ENCODE measurements at regions not wholly inside any gene's neighbourhood (a gene's known extent, or its start where the extent isn't known, plus 50 kb on each side); places are given as distances from the start of the nearest gene placed in this dataset.

DNA sequence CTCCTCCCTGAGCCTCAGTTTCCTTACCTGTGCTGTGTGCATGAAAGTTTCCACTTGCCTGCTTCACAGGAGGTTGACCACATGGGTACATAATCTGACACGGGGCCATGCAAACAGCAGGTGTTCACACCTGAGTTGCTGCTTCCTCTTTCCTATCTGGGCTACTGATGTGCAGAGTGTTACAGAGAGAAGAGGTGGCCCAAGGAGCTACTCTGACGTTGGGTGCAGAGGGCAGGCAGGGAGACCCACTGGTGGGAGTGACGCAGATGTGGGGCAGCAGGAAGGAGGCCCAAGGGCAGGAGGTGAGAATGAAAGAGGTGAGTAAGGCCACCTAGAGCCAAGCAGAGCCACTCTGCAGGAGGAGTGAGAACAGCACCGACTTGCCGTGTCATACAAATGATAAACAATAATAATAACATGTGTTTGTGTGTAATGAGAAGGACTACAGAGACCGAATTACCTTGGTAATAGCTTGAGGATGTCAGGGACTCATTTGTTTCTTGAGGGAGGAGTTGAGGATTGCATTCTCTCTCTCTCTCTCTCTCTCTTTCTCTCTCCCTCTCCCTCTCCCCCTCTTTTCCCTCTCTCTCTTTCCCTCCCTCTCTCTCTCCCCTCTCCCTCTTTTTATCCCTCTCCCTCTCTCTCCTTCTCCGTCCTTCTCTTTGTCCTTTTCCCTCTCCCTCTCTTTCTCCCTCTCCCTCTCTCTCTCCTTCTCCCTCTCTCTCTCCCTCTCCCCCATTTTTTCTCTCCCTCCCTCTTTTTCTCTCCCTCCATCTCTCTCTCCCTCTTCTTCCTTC lies 87.4 kb upstream of the IGSF21 start:
- DNase-seq: no peak

DNA sequence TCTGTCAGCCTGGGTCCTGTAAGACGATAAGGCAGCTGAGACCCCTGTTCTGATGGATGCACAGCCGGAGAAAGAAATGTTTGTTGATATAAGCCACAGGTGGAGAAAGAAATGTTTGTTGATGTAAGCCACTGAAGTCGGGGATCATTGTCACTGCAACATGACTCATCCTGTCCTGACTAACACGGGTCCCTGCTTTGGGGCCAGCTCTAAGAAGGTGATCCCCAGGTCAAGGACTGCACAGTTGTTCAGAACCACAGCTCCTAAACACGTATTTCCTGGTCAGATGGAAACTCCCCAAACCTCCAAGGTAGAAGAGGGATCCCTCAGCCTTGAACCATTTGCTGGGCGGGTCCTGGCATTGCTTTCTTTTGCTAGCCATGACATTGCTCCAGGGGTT lies 86.4 kb upstream of the IGSF21 start:
- no peak for DNase-seq

DNA sequence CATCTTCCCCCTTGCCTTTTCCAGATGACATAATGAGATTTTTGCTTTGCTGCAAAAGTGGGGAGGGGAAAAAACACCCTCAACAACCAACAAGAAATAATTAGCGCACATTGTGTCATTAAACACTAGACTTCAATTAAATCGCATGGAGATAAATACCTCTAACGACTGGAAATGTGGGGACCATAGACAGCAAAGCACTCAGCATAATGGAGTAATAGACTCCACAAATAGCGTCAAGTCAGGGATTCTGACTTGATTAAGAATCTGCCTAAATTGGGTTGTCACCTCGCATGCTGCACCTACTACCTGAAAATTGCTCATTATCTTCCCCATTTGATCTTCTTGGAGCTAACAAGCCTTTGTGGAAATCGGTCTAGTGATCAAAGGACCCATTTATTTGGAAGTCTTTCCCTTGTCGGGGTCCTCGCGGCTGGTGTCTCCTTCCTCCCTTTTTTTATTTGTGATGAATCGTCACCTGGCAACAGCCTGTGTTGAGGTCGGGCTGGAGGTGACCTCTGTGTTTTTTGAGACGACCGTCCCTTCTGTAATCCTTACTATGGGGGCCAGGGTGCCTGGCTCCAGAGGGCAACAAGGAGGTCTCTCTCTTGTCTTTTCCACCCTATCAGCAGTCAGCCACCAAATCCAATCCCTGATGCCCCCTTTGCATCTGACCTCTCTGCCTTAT lies 75.3 kb upstream of the IGSF21 start:
- no peak for DNase-seq

DNA sequence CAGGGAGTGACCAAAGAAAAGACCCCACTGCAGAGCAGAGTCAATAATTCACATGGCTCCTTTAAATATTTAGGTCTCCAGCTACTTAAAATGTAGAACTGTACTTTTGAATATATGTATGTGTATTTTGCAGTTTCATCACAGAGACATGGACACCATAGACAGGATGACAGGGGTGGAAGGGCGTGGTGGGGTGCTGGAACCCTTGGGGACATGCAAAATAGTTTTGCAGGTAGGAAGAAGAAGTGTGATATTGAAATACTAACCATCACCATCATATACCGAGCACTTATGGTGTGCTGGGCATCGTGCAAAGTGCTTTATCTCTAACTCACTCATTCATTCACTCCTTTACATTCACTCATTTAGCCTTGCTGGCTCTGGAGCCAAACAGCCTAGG lies 72.5 kb upstream of the IGSF21 start:
- no peak for DNase-seq

DNA sequence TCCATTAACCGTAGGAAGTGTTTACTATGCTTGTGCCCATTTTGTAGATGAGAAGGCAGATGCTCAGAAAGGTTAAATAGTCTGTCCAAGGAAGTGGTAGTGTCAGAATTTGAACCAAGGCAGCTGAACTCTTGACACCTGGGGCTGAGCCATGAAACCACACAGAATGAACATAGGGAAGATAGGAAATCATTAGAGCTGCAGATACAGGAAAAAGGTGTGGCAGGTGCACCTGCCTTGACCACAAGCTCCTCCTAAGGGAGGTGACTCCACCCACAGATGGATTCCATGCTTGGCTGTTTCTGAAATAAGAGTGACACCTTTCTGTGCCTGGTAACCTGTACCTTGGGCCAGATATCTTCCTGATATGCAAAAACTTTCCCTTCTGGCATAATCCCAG lies 69.9 kb upstream of the IGSF21 start:
- no peak for DNase-seq

DNA sequence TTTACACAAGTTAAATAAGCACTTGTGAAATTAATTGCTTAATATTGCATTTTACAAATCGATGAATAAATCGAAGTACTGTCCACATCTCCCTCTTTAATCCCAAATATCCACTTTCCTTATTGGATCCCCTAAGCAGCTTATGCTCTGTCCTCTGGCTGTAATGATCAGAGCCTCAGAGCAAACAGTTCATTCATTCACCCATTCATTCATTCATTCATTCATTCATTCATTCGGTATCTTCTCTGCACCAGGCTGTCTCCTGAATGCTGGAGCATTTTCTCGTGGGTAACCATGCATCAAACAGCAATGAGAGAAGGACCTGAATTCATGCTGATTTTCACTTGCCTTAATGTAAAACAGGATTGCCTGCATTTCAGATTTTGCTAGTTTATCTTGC lies 69.5 kb upstream of the IGSF21 start:
- no peak for DNase-seq

DNA sequence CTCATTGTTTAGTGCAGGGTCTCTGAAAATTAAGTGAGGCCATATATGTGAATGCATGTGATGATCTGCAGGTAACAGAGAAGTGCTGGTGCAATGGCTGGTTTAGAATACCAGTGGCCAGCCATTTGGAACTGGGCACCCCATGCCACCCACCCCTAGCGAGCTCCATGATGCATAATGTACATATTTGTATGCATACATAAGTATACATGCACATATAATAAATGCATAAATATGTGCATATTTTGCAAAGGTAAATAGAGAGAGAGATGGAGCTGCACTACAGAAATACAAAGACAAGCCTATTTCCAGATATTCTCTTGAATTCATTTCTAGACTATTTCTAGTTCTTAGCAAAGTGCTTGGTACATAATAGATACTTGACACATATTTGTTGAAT lies 68.5 kb upstream of the IGSF21 start:
- no peak for DNase-seq

DNA sequence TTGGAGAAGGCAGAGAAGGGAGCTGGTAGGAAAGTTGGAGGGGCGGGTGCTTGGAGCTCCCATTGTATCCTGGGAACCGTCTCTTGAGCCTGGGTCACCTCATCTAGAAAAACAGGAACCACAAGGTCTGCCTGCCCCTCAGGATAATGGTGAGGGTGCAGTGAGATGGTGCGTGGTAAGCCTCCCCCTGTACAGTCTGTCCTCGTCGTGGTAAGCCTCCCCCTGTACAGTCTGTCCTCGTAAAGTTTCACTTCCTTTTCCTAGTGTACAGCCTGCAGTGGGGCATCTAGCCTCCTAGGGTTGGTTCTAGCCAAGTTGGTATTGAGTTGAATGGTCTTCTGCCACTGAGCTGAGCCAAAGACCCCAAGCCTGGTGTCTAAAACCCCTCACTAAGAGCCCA lies 66.5 kb upstream of the IGSF21 start:
- DNase-seq: no peak

DNA sequence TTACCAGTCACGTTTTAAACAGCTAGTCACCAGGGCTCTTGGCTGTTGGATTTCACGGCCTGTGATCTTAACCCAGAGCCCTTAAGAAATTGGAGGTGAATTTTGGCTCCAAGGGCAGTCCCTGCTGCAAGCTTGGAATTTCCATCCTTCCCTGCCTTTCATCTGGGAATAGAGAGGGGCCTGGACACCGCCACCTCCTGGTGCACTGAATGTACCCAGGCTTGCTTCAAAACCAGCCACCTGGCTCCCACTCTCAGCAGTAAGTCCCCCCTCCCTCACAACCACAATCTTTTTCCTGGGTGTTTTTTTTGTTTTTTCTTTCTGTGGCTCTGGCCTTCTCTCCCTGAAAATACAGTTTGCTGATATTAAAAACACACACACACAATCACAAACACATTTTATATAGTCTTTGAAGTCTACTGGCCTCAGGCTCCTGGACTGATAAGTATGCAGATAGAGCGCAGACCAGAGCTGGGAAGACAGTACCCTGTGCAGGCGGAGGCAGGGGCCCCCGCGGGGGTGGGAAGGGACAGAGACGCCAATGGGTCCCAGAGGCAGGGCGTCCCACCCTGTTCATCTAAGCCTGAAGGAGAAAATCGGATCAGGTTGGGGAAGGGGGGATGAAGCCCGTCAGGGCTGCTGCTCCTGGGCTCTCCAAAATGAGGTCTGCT lies 65.8 kb upstream of the IGSF21 start:
- DNase-seq: no peak

DNA sequence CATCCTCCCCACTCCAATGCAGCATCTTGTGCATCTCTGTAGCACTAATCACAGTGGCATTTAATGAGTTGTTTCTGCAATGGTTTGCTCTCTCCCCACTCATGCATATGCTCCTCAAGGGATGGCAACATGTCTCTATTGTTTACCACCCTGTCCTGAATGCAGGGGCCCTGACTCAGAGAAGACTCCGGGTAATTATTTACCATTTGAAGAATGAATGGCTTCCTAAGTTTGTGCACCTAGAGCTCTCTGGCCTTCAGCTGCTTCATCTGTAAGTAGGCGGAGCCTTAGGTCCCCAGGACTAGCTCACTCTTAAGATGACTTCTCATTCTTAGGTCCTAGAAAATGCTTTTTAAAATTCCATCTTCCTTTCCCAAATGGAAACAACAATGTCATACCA lies 63.7 kb upstream of the IGSF21 start:
- DNase-seq: no peak

DNA sequence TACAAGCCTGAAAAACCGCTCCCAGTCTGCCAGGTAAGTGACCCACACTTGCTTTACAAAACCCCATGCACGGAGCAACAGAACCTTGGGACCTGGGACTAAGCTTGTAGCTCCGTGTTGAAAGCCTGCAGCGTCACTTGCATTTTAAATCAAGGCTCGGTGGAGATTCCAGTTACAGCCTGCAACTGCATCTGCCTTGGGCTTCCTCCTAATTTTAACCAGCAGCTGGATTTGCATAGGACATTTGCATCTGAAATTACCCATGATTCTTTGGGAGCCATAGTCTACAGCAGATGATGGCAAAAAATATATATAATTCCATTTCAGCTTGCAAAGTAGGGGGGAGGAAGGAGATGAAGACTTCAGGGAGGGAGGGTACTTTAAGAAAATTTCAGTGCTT lies 62.4 kb upstream of the IGSF21 start:
- DNase-seq: no peak

DNA sequence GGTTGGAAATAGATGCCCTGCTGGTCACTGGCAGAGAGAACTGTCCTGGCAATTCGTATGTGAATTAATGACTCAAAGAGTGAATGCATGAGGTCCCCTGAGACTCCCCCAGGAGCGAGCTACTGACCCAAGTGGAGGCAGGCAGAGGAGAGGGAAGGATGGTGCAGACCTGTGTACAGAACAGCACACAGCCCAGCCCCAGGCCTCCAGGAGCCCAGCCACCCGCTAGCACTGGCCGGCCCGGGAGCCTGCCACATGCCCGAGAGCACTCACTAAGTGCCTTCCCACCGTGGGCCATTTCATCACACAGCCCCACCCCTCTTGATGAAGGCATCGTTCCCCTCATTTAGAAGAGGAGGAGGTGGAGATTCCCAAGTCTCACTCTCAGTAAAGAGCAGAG lies 62.0 kb upstream of the IGSF21 start:
- DNase-seq: no peak

DNA sequence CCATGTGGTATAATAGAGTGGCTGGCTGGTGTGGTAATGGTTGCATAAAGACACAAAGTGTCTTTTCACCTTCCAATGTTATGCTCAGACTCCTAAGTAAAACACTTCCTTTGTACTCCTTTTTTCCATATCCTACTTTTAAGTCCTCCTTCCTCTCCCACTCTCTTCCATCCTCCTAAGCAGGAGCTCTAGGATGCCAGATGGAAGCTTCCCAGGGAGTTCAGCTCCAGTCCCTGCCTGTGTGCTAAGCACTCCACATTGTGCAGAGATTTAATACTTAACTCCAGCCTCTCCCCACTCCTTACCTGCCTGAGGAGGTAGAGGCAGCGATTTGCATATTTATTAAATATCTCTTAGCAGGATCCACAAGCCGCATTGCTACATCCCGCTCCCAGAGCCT lies 60.5 kb upstream of the IGSF21 start:
- no peak for DNase-seq

DNA sequence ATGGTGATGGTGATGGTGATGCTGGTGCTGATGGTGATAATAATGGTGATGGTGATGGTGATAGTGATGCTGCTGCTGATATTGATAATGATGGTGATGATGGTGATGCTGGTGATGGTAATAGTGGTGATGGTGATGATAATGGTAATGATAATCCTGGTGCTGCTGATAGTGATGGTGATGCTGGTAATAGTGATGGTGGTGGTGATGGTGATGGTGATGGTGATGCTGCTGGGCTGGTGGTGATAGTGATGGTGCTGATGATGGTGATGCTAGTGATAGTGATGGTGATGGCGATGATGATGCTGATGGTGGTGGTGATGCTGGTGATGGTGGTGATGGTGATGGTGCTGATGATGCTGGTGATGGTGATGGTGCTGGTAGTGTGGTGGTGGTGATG lies 58.4 kb upstream of the IGSF21 start:
- DNase-seq: no peak

DNA sequence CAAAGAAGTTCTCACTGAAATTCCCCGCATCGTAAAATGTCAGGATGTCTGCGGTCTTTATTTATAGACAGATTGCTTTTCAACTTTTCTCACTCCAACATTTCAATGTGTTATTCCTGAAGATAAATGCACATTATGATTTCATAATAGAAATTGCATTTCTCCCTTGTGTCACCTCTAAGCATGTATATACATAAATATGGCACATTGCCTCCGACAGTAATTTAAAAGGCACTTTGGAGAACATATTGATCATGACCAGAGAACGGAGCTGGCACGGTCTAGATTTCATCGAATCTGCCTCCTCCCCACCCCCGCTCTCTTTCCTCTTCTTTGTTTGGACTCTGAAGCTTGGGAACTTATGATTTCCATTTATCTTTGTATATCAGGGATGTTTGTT lies 54.9 kb upstream of the IGSF21 start:
- no peak for DNase-seq

DNA sequence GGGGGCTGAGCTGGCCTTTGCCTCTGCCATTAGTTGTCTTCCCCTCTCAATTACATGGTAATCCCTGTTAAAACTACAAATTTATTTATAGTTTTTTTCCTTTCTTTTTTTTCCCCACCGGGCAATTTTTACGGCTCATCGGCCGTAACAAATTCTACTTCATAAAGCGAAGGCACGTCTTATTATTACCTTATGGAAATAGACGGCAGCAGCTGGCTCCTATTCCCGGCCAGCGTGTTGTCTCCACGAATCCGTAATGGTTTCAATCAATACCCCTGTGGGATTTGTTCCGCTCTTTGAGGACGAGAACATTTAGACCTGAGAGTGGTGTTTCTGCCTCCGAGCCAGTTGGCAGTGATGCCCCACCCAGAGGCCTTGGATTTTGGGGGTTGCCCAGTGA lies 52.4 kb upstream of the IGSF21 start:
- DNase-seq: no peak

DNA sequence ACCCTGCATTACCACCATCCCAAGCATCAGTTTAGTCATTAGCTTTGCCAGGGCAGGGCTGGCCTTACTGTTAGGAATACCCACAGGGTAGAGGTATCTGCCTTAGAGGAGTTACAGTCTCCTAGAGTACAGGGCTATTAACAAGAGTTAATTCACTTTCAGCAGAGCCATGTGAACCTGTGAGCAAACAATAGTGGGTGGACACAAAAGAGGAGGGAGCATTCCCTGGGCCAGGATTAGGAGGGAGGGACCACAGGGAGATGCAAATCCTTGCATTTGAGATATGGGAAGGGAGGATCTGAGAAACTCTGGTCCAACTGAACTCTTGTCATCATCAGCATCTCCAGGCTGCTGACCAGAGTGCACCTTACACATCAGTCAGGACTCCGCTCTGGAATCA lies 51.1 kb upstream of the IGSF21 start:
- no peak for DNase-seq

DNA sequence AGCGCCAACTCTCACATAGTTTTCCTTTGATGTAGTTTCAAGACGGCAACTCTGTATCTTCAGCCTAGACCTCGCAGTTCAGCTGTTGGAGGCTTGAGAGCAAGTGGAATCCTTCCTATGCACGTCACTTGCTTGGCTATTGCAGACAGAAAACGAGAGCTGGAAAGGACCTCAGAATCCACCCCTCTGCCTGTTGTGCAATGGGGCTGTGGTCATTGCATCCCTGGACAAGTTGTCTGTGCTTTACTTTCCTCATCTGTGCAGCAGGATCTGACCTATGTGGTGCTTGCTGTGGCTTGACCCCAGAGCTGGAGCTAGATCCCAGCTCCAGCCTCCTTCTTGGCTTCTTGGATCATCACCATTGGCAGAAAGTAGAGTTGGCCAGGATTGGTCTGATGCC lies 50.0 kb upstream of the IGSF21 start:
- no peak for DNase-seq
